ENCODE measurements at regions not wholly inside any gene's neighbourhood (a gene's known extent, or its start where the extent isn't known, plus 50 kb on each side); places are given as distances from the start of the nearest gene placed in this dataset.

DNA sequence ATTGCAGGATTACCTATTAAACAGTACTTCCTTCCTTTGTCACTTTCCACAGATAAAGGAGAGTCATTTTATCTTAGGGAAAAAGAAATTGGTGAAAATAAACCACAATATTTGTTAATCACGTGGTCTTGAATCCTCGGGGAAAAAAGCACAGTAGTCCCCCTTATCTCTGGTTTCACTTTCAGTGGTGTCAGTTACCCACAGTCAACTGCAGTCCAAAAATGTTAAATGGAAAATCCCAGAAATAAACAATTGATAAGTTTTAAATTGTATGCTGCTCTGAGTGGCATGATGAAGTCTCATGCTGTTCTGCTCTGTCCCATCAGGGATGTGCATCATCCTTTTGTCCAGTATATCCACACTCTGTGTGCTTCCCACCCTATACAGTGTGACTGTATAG lies 405.2 kb upstream of the MPDZ start:
- Histone ChIP-seq H3K27ac (ENCODE audit: low read depth, low read length) (no peak overlapping the region), H3K4me3 (ENCODE audit: low read length) (no peak overlapping the region), H3K36me3 (ENCODE audit: insufficient read depth, low read length) (no peaks in the 10 kb centered on the region), H3K9me3 (ENCODE audit: insufficient read depth, low read depth, low read length) (peaks cover 10% of the 10 kb centered on the region), H3K9ac (ENCODE audit: low read depth, low read length) (no peak overlapping the region), H3K4me1 (ENCODE audit: insufficient read depth, low read length) (peaks cover 10% of the 10 kb centered on the region), H3K27me3 (ENCODE audit: insufficient read depth, low read length) (no peaks in the 10 kb centered on the region)
- 86% methylated on average over 2 of the region's 2 CpGs for WGBS

DNA sequence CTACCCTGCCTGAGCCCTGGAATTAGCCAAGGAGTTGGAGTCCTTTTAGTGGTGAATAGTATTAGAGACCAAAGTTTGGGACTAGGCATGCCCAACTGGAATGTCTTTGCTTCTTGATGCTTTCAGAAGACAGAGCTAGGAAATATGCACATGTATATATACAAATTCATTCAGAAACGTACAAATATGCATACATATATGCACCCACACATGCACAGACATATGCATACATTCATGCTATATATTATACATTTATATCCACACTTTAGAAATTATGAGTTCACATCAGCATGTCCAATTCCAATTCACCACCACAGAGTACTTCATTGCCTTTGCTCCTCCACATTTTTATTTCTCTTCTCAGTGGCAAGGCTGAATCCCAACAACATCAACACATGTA lies 398.3 kb upstream of the MPDZ start:
- Histone ChIP-seq H3K4me1 (ENCODE audit: insufficient read depth, low read length) (no peaks in the 10 kb centered on the region), H3K4me3 (ENCODE audit: low read length) (no peak overlapping the region), H3K27ac (ENCODE audit: low read depth, low read length) (no peak overlapping the region), H3K36me3 (ENCODE audit: insufficient read depth, low read length) (no peaks in the 10 kb centered on the region), H3K9ac (ENCODE audit: low read depth, low read length) (no peak overlapping the region), H3K9me3 (ENCODE audit: insufficient read depth, low read depth, low read length) (no peaks in the 10 kb centered on the region), H3K27me3 (ENCODE audit: insufficient read depth, low read length) (no peaks in the 10 kb centered on the region)
- WGBS = 80% methylated on average over 1 of the region's 1 CpG

DNA sequence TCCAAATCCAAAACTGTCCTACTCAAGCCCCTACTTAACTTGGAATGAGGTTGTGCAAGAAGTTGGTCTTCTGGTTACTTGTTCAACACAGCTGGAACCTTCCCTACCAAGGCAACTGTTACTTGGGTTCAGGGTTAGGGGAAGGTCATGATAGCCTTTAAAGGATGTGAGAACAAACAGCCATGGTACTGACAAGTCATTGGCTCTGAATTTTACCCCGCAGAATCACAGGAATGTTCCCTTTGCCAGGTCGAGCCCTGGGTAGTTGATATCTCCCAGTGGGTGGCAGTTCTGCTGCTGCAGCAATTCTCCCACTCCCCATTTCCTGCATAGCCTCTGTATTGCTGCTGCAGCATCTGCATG lies 396.1 kb upstream of the MPDZ start:
- Histone ChIP-seq H3K9me3 (ENCODE audit: insufficient read depth, low read depth, low read length) (no peaks in the 10 kb centered on the region), H3K27me3 (ENCODE audit: insufficient read depth, low read length) (no peaks in the 10 kb centered on the region), H3K4me1 (ENCODE audit: insufficient read depth, low read length) (no peaks in the 10 kb centered on the region), H3K9ac (ENCODE audit: low read depth, low read length) (no peak overlapping the region), H3K36me3 (ENCODE audit: insufficient read depth, low read length) (no peaks in the 10 kb centered on the region), H3K4me3 (ENCODE audit: low read length) (no peak overlapping the region), H3K27ac (ENCODE audit: low read depth, low read length) (no peak overlapping the region)
- WGBS = 32% methylated on average over 2 of the region's 2 CpGs

DNA sequence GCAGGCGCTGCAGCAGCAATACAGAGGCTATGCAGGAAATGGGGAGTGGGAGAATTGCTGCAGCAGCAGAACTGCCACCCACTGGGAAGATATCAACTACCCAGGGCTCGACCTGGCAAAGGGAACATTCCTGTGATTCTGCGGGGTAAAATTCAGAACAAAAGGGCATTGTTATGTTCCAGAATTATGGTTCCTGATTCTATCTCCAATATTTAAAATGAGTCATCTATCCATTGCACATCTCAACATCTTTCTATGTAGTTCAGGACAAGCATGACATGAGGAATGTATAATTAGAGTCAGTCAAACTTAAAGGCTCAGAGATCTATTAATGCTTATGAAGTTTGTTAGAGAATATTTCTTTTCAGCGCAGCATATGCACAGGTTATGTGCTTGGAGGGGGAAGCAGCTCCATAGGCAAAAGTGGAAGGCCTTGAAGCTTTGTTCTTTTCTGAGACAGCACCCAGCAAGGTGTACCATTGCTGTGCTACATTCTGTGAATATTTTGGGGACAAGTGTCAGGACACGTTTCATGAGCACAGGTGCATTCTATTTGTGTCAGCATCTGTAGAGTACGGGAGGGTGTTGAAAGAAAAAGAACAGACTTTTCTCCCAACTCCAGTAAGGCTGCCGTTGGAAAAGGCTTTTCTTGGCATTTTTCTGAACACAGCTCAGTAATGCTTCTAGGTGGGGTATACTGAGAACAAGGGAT lies 395.6 kb upstream of the MPDZ start:
- no peak overlapping the region for H3K9ac ChIP-seq (ENCODE audit: low read depth, low read length)
- no peaks in the 10 kb centered on the region for H3K4me1 ChIP-seq (ENCODE audit: insufficient read depth, low read length)
- no peaks in the 10 kb centered on the region for H3K36me3 ChIP-seq (ENCODE audit: insufficient read depth, low read length)
- H3K27ac ChIP-seq (ENCODE audit: low read depth, low read length) = no peak overlapping the region
- H3K4me3 ChIP-seq (ENCODE audit: low read length) = no peak overlapping the region
- 82% methylated on average over 7 of the region's 7 CpGs for WGBS
- H3K27me3 ChIP-seq (ENCODE audit: insufficient read depth, low read length) = no peaks in the 10 kb centered on the region
- H3K9me3 ChIP-seq (ENCODE audit: insufficient read depth, low read depth, low read length) = no peaks in the 10 kb centered on the region

DNA sequence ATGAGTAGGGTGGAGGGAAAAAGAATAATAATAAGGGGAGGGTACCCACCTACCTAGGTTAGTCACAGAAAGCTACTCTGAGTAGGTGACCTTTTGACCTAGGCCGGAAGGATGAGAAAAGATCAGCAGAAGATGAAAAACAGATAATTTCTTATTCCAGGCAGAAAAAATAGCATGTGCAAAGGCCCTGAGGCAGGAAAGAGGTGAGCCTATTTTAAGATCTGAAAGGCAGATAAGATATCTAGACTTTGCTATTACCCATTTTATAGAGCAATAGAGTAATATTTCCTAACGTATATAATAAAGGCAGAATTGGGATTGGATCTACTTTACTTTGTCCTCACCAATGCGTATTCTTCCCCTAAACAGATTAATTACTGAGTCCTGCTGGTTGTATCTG lies 393.9 kb upstream of the MPDZ start:
- Histone ChIP-seq H3K4me3 (ENCODE audit: low read length) (no peak overlapping the region), H3K9ac (ENCODE audit: low read depth, low read length) (no peak overlapping the region), H3K27me3 (ENCODE audit: insufficient read depth, low read length) (no peaks in the 10 kb centered on the region), H3K9me3 (ENCODE audit: insufficient read depth, low read depth, low read length) (peaks cover 4% of the 10 kb centered on the region; the same call in 1 of the 2 replicates), H3K36me3 (ENCODE audit: insufficient read depth, low read length) (no peaks in the 10 kb centered on the region), H3K27ac (ENCODE audit: low read depth, low read length) (no peak overlapping the region), H3K4me1 (ENCODE audit: insufficient read depth, low read length) (no peaks in the 10 kb centered on the region)
- 50% methylated on average over 2 of the region's 3 CpGs for WGBS

- H3K9ac ChIP-seq (ENCODE audit: low read depth, low read length) = no peak overlapping the region
- no peaks in the 10 kb centered on the region for H3K27me3 ChIP-seq (ENCODE audit: insufficient read depth, low read length)
- no peaks in the 10 kb centered on the region for H3K36me3 ChIP-seq (ENCODE audit: insufficient read depth, low read length)
- no peak overlapping the region for H3K27ac ChIP-seq (ENCODE audit: low read depth, low read length)
- no peaks in the 10 kb centered on the region for H3K4me1 ChIP-seq (ENCODE audit: insufficient read depth, low read length)
- H3K9me3 ChIP-seq (ENCODE audit: insufficient read depth, low read depth, low read length) = peaks cover 4% of the 10 kb centered on the region; the same call in 1 of the 2 replicates
- 99% methylated on average over 4 of the region's 4 CpGs for WGBS
- no peak overlapping the region for H3K4me3 ChIP-seq (ENCODE audit: low read length)
These were observed 386.1 kb upstream of the MPDZ start for GRCh38 chr9:13665418-13666066.

- 98% methylated on average over 3 of the region's 3 CpGs for WGBS
- no peaks in the 10 kb centered on the region for H3K4me1 ChIP-seq (ENCODE audit: insufficient read depth, low read length)
- no peak overlapping the region for H3K4me3 ChIP-seq (ENCODE audit: low read length)
- H3K36me3 ChIP-seq (ENCODE audit: insufficient read depth, low read length) = no peaks in the 10 kb centered on the region
- H3K27ac ChIP-seq (ENCODE audit: low read depth, low read length) = no peak overlapping the region
- H3K9ac ChIP-seq (ENCODE audit: low read depth, low read length) = no peak overlapping the region
- no peaks in the 10 kb centered on the region for H3K9me3 ChIP-seq (ENCODE audit: insufficient read depth, low read depth, low read length)
- H3K27me3 ChIP-seq (ENCODE audit: insufficient read depth, low read length) = no peaks in the 10 kb centered on the region
These were observed 381.5 kb upstream of the MPDZ start for GRCh38 chr9:13661014-13661413.

- H3K9me3 ChIP-seq (ENCODE audit: insufficient read depth, low read depth, low read length) = 0 out of 2 replicates have a peak, but pooled peaks cover 3% of the 10 kb centered on the region
These were observed 372.6 kb upstream of the MPDZ start for GRCh38 chr9:13651969-13652663.

DNA sequence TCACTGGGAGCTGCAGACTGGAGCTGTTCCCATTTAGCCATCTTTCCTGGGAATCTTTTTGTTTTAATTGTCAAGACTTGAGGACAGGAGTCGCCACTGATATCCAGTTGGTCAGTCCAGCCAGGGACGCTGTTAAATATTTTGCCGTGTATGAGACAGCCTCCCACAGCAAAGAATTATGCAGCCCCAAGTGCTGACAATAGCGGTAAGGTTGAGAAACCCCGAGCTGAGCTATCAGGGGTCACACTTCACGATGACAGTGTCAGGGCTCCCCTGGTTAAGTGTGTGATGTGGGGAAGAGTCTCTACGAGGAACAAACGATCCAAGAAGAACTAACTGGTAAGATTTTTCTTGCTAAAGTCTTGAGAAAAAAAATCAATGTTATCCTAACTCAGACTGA lies 372.0 kb upstream of the MPDZ start:
- Histone ChIP-seq H3K27me3 (ENCODE audit: insufficient read depth, low read length) (no peaks in the 10 kb centered on the region), H3K4me3 (ENCODE audit: low read length) (no peak overlapping the region), H3K4me1 (ENCODE audit: insufficient read depth, low read length) (no peaks in the 10 kb centered on the region), H3K36me3 (ENCODE audit: insufficient read depth, low read length) (no peaks in the 10 kb centered on the region), H3K27ac (ENCODE audit: low read depth, low read length) (no peak overlapping the region), H3K9ac (ENCODE audit: low read depth, low read length) (no peak overlapping the region), H3K9me3 (ENCODE audit: insufficient read depth, low read depth, low read length) (0 out of 2 replicates have a peak, but pooled peaks cover 3% of the 10 kb centered on the region)
- WGBS = 96% methylated on average over 8 of the region's 8 CpGs

More at GRCh38 chr9:13651969-13652663, 372.6 kb upstream of the MPDZ start:
- Histone ChIP-seq H3K4me3 (ENCODE audit: low read length) (no peak overlapping the region), H3K9ac (ENCODE audit: low read depth, low read length) (no peak overlapping the region), H3K4me1 (ENCODE audit: insufficient read depth, low read length) (no peaks in the 10 kb centered on the region), H3K27ac (ENCODE audit: low read depth, low read length) (no peak overlapping the region), H3K36me3 (ENCODE audit: insufficient read depth, low read length) (no peaks in the 10 kb centered on the region), H3K27me3 (ENCODE audit: insufficient read depth, low read length) (no peaks in the 10 kb centered on the region)
- 94% methylated on average over 6 of the region's 6 CpGs for WGBS

GRCh38 chr9:13648676-13649075 lies 369.2 kb upstream of the MPDZ start:
- H3K36me3 ChIP-seq (ENCODE audit: insufficient read depth, low read length) = no peaks in the 10 kb centered on the region
- H3K9me3 ChIP-seq (ENCODE audit: insufficient read depth, low read depth, low read length) = 0 out of 2 replicates have a peak, but pooled peaks cover 3% of the 10 kb centered on the region
- no peaks in the 10 kb centered on the region for H3K27me3 ChIP-seq (ENCODE audit: insufficient read depth, low read length)
- no peak overlapping the region for H3K9ac ChIP-seq (ENCODE audit: low read depth, low read length)
- peaks cover 2% of the 10 kb centered on the region; the same call in 1 of the 2 replicates for H3K4me1 ChIP-seq (ENCODE audit: insufficient read depth, low read length)
- H3K4me3 ChIP-seq (ENCODE audit: low read length) = no peak overlapping the region
- H3K27ac ChIP-seq (ENCODE audit: low read depth, low read length) = no peak overlapping the region
- WGBS = 91% methylated on average over 3 of the region's 3 CpGs

GRCh38 chr9:13648068-13648467 lies 368.6 kb upstream of the MPDZ start:
- H3K9ac ChIP-seq (ENCODE audit: low read depth, low read length) = no peak overlapping the region
- H3K36me3 ChIP-seq (ENCODE audit: insufficient read depth, low read length) = no peaks in the 10 kb centered on the region
- peaks cover 2% of the 10 kb centered on the region; the same call in 1 of the 2 replicates for H3K4me1 ChIP-seq (ENCODE audit: insufficient read depth, low read length)
- H3K27ac ChIP-seq (ENCODE audit: low read depth, low read length) = no peak overlapping the region
- H3K27me3 ChIP-seq (ENCODE audit: insufficient read depth, low read length) = no peaks in the 10 kb centered on the region
- no peak overlapping the region for H3K4me3 ChIP-seq (ENCODE audit: low read length)
- 0 out of 2 replicates have a peak, but pooled peaks cover 3% of the 10 kb centered on the region for H3K9me3 ChIP-seq (ENCODE audit: insufficient read depth, low read depth, low read length)
